ENCODE measurements at regions not wholly inside any gene's neighbourhood (a gene's known extent, or its start where the extent isn't known, plus 50 kb on each side); places are given as distances from the start of the nearest gene placed in this dataset.

DNA sequence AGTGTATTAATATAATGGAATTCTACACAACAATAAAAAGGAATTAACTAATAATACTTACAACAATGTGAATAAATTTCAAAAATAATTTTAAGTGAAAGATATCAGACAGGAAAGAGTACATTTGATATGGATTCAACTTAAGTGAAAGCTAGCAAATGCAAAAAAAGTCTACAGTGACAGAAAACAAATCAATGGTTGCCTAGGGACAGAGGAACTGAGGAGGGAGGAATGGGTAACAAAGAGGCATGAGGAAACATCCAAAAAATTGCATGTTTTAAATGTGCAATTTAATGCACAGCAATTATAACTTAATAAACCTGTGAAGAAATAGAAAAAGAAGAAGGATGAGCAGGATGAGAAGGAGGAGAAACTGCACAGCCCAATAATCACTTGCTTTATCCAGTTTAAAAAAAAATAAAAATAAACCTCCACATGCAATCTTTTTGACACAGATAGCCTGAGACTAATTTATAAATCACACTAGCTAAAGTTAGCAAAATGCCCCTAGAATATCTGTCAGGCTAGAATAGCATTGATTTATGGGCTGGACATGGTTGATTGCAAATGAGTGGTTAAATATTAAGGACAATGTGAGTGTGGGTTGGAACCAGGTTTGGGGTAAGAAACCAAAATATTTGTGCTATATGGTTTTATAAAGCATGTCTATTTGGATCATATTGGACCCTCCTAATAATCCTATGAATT, 1089.1 kb downstream of the TRHDE start:
- Histone ChIP-seq H3K4me2 (ENCODE audit: control insufficient read depth, extremely low read depth, insufficient read depth, low read depth, low read length) (no peak overlapping the region), H3K27ac (ENCODE audit: control insufficient read depth, insufficient read depth, low read length) (no peak overlapping the region), H3K4me1 (ENCODE audit: control insufficient read depth, extremely low read depth, insufficient read depth, low read length) (no peaks in the 10 kb centered on the region), H3K9ac (ENCODE audit: control insufficient read depth, extremely low read depth, insufficient read depth, low read length) (no peak overlapping the region), H3K79me2 (ENCODE audit: control insufficient read depth, insufficient read depth, low read length) (no peaks in the 10 kb centered on the region), H3K27me3 (ENCODE audit: control insufficient read depth, extremely low read depth, insufficient read depth, low read length) (no peaks in the 10 kb centered on the region), H3K4me3 (ENCODE audit: control insufficient read depth in 2 of 3, extremely low read depth in 1 of 3, insufficient read depth in 2 of 3, low read depth in 1 of 3, low read length in 3 of 3) (no peak overlapping the region), H4K20me1 (ENCODE audit: control insufficient read depth, extremely low read depth, insufficient read depth, low read length) (no peaks in the 10 kb centered on the region), H2AFZ (ENCODE audit: control insufficient read depth, low read length) (no peak overlapping the region), H3K36me3 (ENCODE audit: control insufficient read depth in 2 of 2, extremely low read depth in 1 of 2, insufficient read depth in 2 of 2, low read length in 2 of 2) (no peaks in the 10 kb centered on the region), H3K9me1 (ENCODE audit: control insufficient read depth, extremely low read depth, insufficient read depth, low read length) (no peaks in the 10 kb centered on the region), H3K9me3 (ENCODE audit: control insufficient read depth, low read depth, low read length) (no peaks in the 10 kb centered on the region)
- dilution Hi-C loops (cut with MboI; ENCODE audit: extremely low pct_ligation_motif_present, low sequenced_read_pairs) = no loop called here
- DNase-seq (ENCODE audit: low read depth, low spot score) (no peak), FAIRE-seq (no peak)
- no peak for TF ChIP-seq EZH2 (IDR thresholded peaks at IDR 0.05; ENCODE audit: low read length)
- TF ChIP-seq, protein P1, sequence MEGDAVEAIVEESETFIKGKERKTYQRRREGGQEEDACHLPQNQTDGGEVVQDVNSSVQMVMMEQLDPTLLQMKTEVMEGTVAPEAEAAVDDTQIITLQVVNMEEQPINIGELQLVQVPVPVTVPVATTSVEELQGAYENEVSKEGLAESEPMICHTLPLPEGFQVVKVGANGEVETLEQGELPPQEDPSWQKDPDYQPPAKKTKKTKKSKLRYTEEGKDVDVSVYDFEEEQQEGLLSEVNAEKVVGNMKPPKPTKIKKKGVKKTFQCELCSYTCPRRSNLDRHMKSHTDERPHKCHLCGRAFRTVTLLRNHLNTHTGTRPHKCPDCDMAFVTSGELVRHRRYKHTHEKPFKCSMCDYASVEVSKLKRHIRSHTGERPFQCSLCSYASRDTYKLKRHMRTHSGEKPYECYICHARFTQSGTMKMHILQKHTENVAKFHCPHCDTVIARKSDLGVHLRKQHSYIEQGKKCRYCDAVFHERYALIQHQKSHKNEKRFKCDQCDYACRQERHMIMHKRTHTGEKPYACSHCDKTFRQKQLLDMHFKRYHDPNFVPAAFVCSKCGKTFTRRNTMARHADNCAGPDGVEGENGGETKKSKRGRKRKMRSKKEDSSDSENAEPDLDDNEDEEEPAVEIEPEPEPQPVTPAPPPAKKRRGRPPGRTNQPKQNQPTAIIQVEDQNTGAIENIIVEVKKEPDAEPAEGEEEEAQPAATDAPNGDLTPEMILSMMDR (optimal IDR thresholded peaks at IDR 0.05 in 1 of 3, IDR thresholded peaks at IDR 0.05 in 1 of 3, conservative IDR thresholded peaks at IDR 0.05 in 1 of 3; ENCODE audit: extremely low read depth in 1 of 3, insufficient read depth in 2 of 3, low read length in 3 of 3) = no peak

DNA sequence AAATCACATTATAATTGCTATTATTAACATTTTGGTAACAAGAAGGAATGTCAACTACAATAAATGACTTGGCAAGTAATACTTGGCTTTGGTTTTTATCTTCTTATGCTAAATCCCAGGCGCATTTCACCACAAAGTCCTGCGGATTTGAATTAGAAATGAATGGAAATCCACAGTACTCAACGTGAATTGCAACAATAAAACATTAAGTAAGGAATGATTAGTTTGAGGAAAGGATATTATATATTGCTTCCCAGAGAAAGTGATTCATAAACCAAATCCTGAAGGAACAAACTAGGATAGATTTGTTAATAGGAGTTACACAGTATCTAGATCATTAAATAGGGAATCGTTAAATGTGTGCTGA, 1089.7 kb downstream of the TRHDE start:
- TF ChIP-seq, protein P1 (optimal IDR thresholded peaks at IDR 0.05 in 1 of 3, IDR thresholded peaks at IDR 0.05 in 1 of 3, conservative IDR thresholded peaks at IDR 0.05 in 1 of 3; ENCODE audit: extremely low read depth in 1 of 3, insufficient read depth in 2 of 3, low read length in 3 of 3) = no peak
- TF ChIP-seq EZH2 (IDR thresholded peaks at IDR 0.05; ENCODE audit: low read length) = no peak
- no peak for FAIRE-seq

More for the DNA sequence above, 1089.7 kb downstream of the TRHDE start:
- H2AFZ ChIP-seq (ENCODE audit: control insufficient read depth, low read length) = no peak overlapping the region
- no peaks in the 10 kb centered on the region for H4K20me1 ChIP-seq (ENCODE audit: control insufficient read depth, extremely low read depth, insufficient read depth, low read length)
- dilution Hi-C loops (cut with MboI; ENCODE audit: extremely low pct_ligation_motif_present, low sequenced_read_pairs) = no loop called here
- no peaks in the 10 kb centered on the region for H3K36me3 ChIP-seq (ENCODE audit: control insufficient read depth in 2 of 2, extremely low read depth in 1 of 2, insufficient read depth in 2 of 2, low read length in 2 of 2)
- no peak overlapping the region for H3K27ac ChIP-seq (ENCODE audit: control insufficient read depth, insufficient read depth, low read length)
- H3K4me1 ChIP-seq (ENCODE audit: control insufficient read depth, extremely low read depth, insufficient read depth, low read length) = no peaks in the 10 kb centered on the region
- H3K9ac ChIP-seq (ENCODE audit: control insufficient read depth, extremely low read depth, insufficient read depth, low read length) = no peak overlapping the region
- H3K4me3 ChIP-seq (ENCODE audit: control insufficient read depth in 2 of 3, extremely low read depth in 1 of 3, insufficient read depth in 2 of 3, low read depth in 1 of 3, low read length in 3 of 3) = no peak overlapping the region
- no peaks in the 10 kb centered on the region for H3K79me2 ChIP-seq (ENCODE audit: control insufficient read depth, insufficient read depth, low read length)
- no peaks in the 10 kb centered on the region for H3K9me1 ChIP-seq (ENCODE audit: control insufficient read depth, extremely low read depth, insufficient read depth, low read length)
- H3K4me2 ChIP-seq (ENCODE audit: control insufficient read depth, extremely low read depth, insufficient read depth, low read depth, low read length) = no peak overlapping the region
- H3K27me3 ChIP-seq (ENCODE audit: control insufficient read depth, extremely low read depth, insufficient read depth, low read length) = no peaks in the 10 kb centered on the region
- DNase-seq (ENCODE audit: low read depth, low spot score) = no peak
- no peaks in the 10 kb centered on the region for H3K9me3 ChIP-seq (ENCODE audit: control insufficient read depth, low read depth, low read length)

All from keratinocyte (primary cell).